ENCODE measurements at regions not wholly inside any gene's neighbourhood (a gene's known extent, or its start where the extent isn't known, plus 50 kb on each side); places are given as distances from the start of the nearest gene placed in this dataset.
"Not testable (repeated sequence)": the region's sequence is repeated elsewhere in the genome, so short reads cannot be mapped to it uniquely, and the experiment has no call there.

GRCh38 chr5:27769748-27770402, 731.5 kb upstream of the CDH9 start:
- H3K9me3 Mint-ChIP-seq: peaks cover 2 to 23% (median 7%) of the 10 kb centered on the region in 8 donors
- ChIA-PET POLR2A (ENCODE audit: partially characterized antibody) (no interaction called here), CTCF (ENCODE audit: partially characterized antibody) (no interaction called here)
- Histone ChIP-seq H3K36me3 (ENCODE audit: insufficient read depth, low read length) (no peaks in the 10 kb centered on the region), H3K4me3 (ENCODE audit: low read length in 2 of 2) (no peak overlapping the region), H3K27ac (ENCODE audit: low read depth, low read length) (no peak overlapping the region), H3K27me3 (ENCODE audit: insufficient read depth, low read length) (no peaks in the 10 kb centered on the region), H3K9me3 (ENCODE audit: control insufficient read depth in 1 of 2, low read length in 2 of 2) (no peaks in the 10 kb centered on the region), H3K4me1 (ENCODE audit: insufficient read depth, low read length) (no peaks in the 10 kb centered on the region)
- no peaks in the 10 kb centered on the region for H3K36me3 Mint-ChIP-seq
- DNase-seq: no peak
- H3K4me3 Mint-ChIP-seq: no peak overlapping the region
- H3K27ac Mint-ChIP-seq: no peak overlapping the region
- no peaks in the 10 kb centered on the region for H3K27me3 Mint-ChIP-seq
- no peaks in the 10 kb centered on the region for H3K4me1 Mint-ChIP-seq
- intact Hi-C loops (cut with micrococcal nuclease): no loop called here

DNA sequence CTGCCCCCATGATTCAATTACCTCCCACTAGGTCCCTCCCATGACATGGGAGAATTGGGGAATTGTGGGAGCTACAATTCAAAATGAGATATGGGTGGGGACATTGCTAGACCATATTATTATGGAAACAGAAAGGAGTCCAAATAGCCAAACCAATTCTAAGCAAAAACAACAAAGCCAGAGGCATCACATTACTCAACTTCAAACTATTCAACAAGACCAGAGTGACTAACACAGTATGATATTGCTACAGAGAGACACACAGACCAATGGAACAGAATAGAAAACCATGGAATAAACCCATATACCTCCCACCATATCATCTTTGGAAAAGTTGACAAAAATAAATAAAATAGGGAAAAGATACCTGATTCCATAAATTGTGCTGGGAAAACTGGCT, 710.5 kb upstream of the CDH9 start:
- H3K27ac ChIP-seq (ENCODE audit: low read depth, low read length): no peak overlapping the region
- no peaks in the 10 kb centered on the region for H3K27me3 Mint-ChIP-seq
- H3K9me3 ChIP-seq (ENCODE audit: control insufficient read depth in 1 of 2, low read length in 2 of 2): peaks cover 0 to 9% of the 10 kb centered on the region in 2 donors
- H3K4me3 Mint-ChIP-seq: no peak overlapping the region
- CTCF ChIA-PET (ENCODE audit: partially characterized antibody): no interaction called here
- POLR2A ChIA-PET (ENCODE audit: partially characterized antibody): no interaction called here
- intact Hi-C loops (cut with micrococcal nuclease): no loop called here
- H3K27me3 ChIP-seq (ENCODE audit: insufficient read depth, low read length): no peaks in the 10 kb centered on the region
- DNase-seq: no peak
- no peak overlapping the region for H3K27ac Mint-ChIP-seq
- H3K9me3 Mint-ChIP-seq: peaks cover 3 to 34% (median 16%) of the 10 kb centered on the region in 8 donors
- no peaks in the 10 kb centered on the region for H3K4me1 Mint-ChIP-seq
- no peaks in the 10 kb centered on the region for H3K36me3 Mint-ChIP-seq
- no peaks in the 10 kb centered on the region for H3K36me3 ChIP-seq (ENCODE audit: insufficient read depth, low read length)
- no peaks in the 10 kb centered on the region for H3K4me1 ChIP-seq (ENCODE audit: insufficient read depth, low read length)
- no peak overlapping the region for H3K4me3 ChIP-seq (ENCODE audit: low read length in 2 of 2)

DNA sequence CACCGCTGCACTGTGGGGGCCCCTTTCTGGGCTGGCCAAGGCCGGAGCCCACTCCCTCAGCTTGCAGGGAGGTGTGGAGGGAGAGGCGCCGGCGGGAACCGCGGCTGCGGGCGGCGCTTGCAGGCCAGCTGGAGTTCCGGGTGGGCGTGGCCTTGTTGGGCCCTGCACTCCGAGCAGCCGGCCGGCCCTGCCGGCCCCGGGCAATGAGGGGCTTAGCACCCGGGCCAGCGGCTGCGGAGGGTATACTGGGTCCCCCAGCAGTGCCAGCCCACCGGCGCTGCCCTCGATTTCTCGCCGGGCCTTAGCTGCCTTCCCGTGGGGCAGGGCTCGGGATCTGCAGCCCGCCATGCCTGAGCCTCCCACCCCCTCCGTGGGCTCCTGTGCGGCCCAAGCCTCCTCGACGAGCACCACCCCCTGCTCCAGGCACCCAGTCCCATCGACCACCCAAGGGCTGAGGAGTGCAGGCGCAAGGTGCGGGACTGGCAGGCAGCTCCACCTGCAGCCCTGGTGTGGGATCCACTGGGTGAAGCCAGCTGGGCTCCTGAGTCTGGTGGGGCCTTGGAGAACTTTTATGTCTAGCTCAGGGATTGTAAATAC, 705.1 kb upstream of the CDH9 start:
- H3K27me3 Mint-ChIP-seq; CTCF ChIA-PET (ENCODE audit: partially characterized antibody); H3K4me1 ChIP-seq (ENCODE audit: insufficient read depth, low read length); H3K4me3 Mint-ChIP-seq; H3K27me3 ChIP-seq (ENCODE audit: insufficient read depth, low read length); H3K27ac Mint-ChIP-seq; POLR2A ChIA-PET (ENCODE audit: partially characterized antibody); H3K9me3 ChIP-seq (ENCODE audit: control insufficient read depth in 1 of 2, low read length in 2 of 2); H3K27ac ChIP-seq (ENCODE audit: low read depth, low read length); H3K36me3 ChIP-seq (ENCODE audit: insufficient read depth, low read length); intact Hi-C loops (cut with micrococcal nuclease); H3K4me3 ChIP-seq (ENCODE audit: low read length in 2 of 2); DNase-seq; H3K36me3 Mint-ChIP-seq; H3K4me1 Mint-ChIP-seq: not testable (repeated sequence)
- peaks cover 3 to 35% (median 17%) of the 10 kb centered on the region in 8 donors for H3K9me3 Mint-ChIP-seq

DNA sequence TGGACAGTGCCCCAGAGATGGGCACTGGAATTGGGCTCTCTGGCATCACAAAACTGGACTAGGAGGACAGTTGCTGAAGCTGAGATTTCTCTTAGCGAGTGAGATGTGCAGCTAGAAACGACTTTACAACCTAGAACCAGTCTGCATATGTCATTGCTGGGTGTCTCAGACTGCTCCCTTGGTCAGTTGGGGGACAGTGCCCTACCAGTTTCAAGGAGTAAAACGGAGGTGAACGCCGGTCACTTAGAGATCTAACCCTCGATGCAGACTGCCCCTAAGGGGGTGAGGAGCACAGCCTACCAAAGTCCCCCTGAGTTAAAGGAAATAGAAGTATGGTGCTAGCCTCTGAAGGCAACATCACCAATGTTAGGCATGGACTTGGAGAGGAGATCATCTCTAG, 704.4 kb upstream of the CDH9 start:
- Mint-ChIP-seq H3K4me1 (no peaks in the 10 kb centered on the region), H3K4me3 (no peak overlapping the region), H3K9me3 (peaks cover 3 to 35% (median 17%) of the 10 kb centered on the region in 8 donors), H3K27ac (no peak overlapping the region), H3K36me3 (no peaks in the 10 kb centered on the region), H3K27me3 (no peaks in the 10 kb centered on the region)
- peaks cover 0 to 9% of the 10 kb centered on the region in 2 donors for H3K9me3 ChIP-seq (ENCODE audit: control insufficient read depth in 1 of 2, low read length in 2 of 2)
- no peaks in the 10 kb centered on the region for H3K27me3 ChIP-seq (ENCODE audit: insufficient read depth, low read length)
- H3K4me1 ChIP-seq (ENCODE audit: insufficient read depth, low read length): no peaks in the 10 kb centered on the region
- no peak overlapping the region for H3K4me3 ChIP-seq (ENCODE audit: low read length in 2 of 2)
- ChIA-PET POLR2A (ENCODE audit: partially characterized antibody) (no interaction called here), CTCF (ENCODE audit: partially characterized antibody) (no interaction called here)
- H3K36me3 ChIP-seq (ENCODE audit: insufficient read depth, low read length): no peaks in the 10 kb centered on the region
- no peak for DNase-seq
- intact Hi-C loops (cut with micrococcal nuclease): no loop called here
- H3K27ac ChIP-seq (ENCODE audit: low read depth, low read length): no peak overlapping the region

DNA sequence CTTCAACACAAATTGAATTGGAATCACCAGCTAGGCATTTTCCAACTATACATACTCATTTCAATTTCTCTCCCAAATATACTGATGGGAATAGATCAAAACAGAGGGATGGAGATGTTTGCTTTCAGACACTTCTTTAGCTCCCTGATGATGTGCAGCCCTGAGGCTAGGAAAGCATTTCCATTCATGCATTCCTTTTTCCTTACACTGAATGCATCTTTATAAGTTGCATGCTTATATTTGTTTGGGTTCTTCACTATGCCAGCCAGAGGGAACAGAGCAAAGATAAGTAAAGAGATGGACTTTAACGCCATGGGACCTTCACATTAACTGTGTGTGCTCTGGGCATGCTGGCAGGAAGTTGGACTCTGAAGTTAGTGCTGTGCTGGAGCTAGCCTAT, 696.5 kb upstream of the CDH9 start:
- no peak overlapping the region for H3K4me3 Mint-ChIP-seq
- CTCF ChIA-PET (ENCODE audit: partially characterized antibody): no interaction called here
- H3K27me3 Mint-ChIP-seq: no peaks in the 10 kb centered on the region
- no peaks in the 10 kb centered on the region for H3K36me3 ChIP-seq (ENCODE audit: insufficient read depth, low read length)
- peaks cover 2 to 10% (median 4%) of the 10 kb centered on the region in 8 donors for H3K9me3 Mint-ChIP-seq
- intact Hi-C loops (cut with micrococcal nuclease): no loop called here
- no peaks in the 10 kb centered on the region for H3K27me3 ChIP-seq (ENCODE audit: insufficient read depth, low read length)
- no peak for DNase-seq
- H3K27ac ChIP-seq (ENCODE audit: low read depth, low read length): no peak overlapping the region
- H3K36me3 Mint-ChIP-seq: no peaks in the 10 kb centered on the region
- H3K4me1 Mint-ChIP-seq: no peaks in the 10 kb centered on the region
- no peaks in the 10 kb centered on the region for H3K4me1 ChIP-seq (ENCODE audit: insufficient read depth, low read length)
- peaks cover 0 to 3% of the 10 kb centered on the region in 2 donors for H3K9me3 ChIP-seq (ENCODE audit: control insufficient read depth in 1 of 2, low read length in 2 of 2)
- no peak overlapping the region for H3K4me3 ChIP-seq (ENCODE audit: low read length in 2 of 2)
- POLR2A ChIA-PET (ENCODE audit: partially characterized antibody): no interaction called here
- H3K27ac Mint-ChIP-seq: no peak overlapping the region

DNA sequence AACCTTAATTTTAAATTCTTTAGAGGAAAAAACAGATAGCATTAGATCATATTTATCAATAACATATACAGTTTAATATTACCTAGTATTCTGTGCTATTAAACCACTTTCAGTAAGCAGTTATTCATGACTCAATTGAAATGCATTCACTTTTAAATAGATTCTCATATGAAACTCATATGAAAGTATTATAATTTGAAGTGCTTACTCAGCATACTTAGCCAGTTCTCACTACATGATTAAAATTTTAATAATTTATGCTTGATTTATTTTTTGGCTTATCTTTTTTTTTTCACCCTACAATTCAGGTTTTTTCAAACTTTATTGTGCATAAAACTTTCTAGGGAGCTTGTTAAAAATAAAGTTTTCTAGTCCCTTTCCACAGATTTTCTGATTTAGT, 694.9 kb upstream of the CDH9 start:
- Histone ChIP-seq H3K9me3 (ENCODE audit: control insufficient read depth in 1 of 2, low read length in 2 of 2) (peaks cover 0 to 3% of the 10 kb centered on the region in 2 donors), H3K4me1 (ENCODE audit: insufficient read depth, low read length) (no peaks in the 10 kb centered on the region), H3K27ac (ENCODE audit: low read depth, low read length) (no peak overlapping the region), H3K4me3 (ENCODE audit: low read length in 2 of 2) (no peak overlapping the region), H3K27me3 (ENCODE audit: insufficient read depth, low read length) (no peaks in the 10 kb centered on the region), H3K36me3 (ENCODE audit: insufficient read depth, low read length) (no peaks in the 10 kb centered on the region)
- H3K4me3 Mint-ChIP-seq: no peak overlapping the region
- H3K4me1 Mint-ChIP-seq: no peaks in the 10 kb centered on the region
- no peak for DNase-seq
- no peaks in the 10 kb centered on the region for H3K36me3 Mint-ChIP-seq
- H3K27me3 Mint-ChIP-seq: no peaks in the 10 kb centered on the region
- CTCF ChIA-PET (ENCODE audit: partially characterized antibody): no interaction called here
- intact Hi-C loops (cut with micrococcal nuclease): no loop called here
- no peak overlapping the region for H3K27ac Mint-ChIP-seq
- peaks cover 3 to 9% (median 4%) of the 10 kb centered on the region in 8 donors for H3K9me3 Mint-ChIP-seq
- POLR2A ChIA-PET (ENCODE audit: partially characterized antibody): no interaction called here

GRCh38 chr5:27727254-27727653, 688.9 kb upstream of the CDH9 start:
- no peaks in the 10 kb centered on the region for H3K9me3 ChIP-seq (ENCODE audit: control insufficient read depth in 1 of 2, low read length in 2 of 2)
- Mint-ChIP-seq H3K27me3 (no peaks in the 10 kb centered on the region), H3K4me3 (no peak overlapping the region), H3K27ac (no peak overlapping the region), H3K9me3 (peaks cover 2 to 10% (median 3%) of the 10 kb centered on the region in 8 donors), H3K36me3 (no peaks in the 10 kb centered on the region), H3K4me1 (no peaks in the 10 kb centered on the region)
- H3K36me3 ChIP-seq (ENCODE audit: insufficient read depth, low read length): no peaks in the 10 kb centered on the region
- CTCF ChIA-PET (ENCODE audit: partially characterized antibody): no interaction called here
- no peaks in the 10 kb centered on the region for H3K27me3 ChIP-seq (ENCODE audit: insufficient read depth, low read length)
- POLR2A ChIA-PET (ENCODE audit: partially characterized antibody): no interaction called here
- intact Hi-C loops (cut with micrococcal nuclease): no loop called here
- DNase-seq: no peak
- H3K4me3 ChIP-seq (ENCODE audit: low read length in 2 of 2): no peak overlapping the region
- H3K27ac ChIP-seq (ENCODE audit: low read depth, low read length): no peak overlapping the region
- H3K4me1 ChIP-seq (ENCODE audit: insufficient read depth, low read length): no peaks in the 10 kb centered on the region

Data from CD4-positive, alpha-beta memory T cell (primary cell).